ENCODE measurements at regions not wholly inside any gene's neighbourhood (a gene's known extent, or its start where the extent isn't known, plus 50 kb on each side); places are given as distances from the start of the nearest gene placed in this dataset.
"Not testable (repeated sequence)": the region's sequence is repeated elsewhere in the genome, so short reads cannot be mapped to it uniquely, and the experiment has no call there.

DNA sequence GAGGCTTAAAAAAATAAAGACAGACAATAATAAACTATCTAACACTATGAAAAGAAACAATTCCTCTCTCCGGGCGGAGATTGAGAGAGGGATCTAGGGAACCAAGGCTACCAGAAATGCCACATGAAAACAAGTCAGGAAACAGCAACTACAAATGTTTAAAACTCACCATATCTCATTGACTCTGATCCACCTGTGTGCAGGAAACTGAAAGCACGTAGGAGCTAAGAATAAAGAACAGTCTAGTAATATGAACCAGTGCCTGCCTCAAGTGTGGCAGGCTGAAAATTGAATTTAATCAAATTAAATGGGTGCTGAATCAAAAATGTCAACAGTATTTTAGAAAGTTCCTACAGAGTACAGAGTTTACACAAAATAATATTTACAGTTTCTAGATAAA is 1701.0 kb downstream of the SLITRK5 start:
- H3K36me3 ChIP-seq (ENCODE audit: control insufficient read depth, insufficient read depth, low read length) = no peaks in the 10 kb centered on the region
- H3K27ac ChIP-seq (ENCODE audit: low read depth, low read length) = no peak overlapping the region
- H3K4me3 ChIP-seq (ENCODE audit: low read depth, low read length) = no peak overlapping the region
- no peaks in the 10 kb centered on the region for H3K9me3 ChIP-seq (ENCODE audit: control insufficient read depth, insufficient read depth, low read length)
- no CpG with 5 or more reads among the region's 3 CpGs for WGBS (ENCODE audit: insufficient coverage)
- no peak for DNase-seq (ENCODE audit: low read depth in 4 of 6, low spot score in 6 of 6)
- H3K4me1 ChIP-seq (ENCODE audit: control insufficient read depth, insufficient read depth, low read length) = no peaks in the 10 kb centered on the region
- H3K27me3 ChIP-seq (ENCODE audit: control insufficient read depth, insufficient read depth, low read length) = no peaks in the 10 kb centered on the region

DNA sequence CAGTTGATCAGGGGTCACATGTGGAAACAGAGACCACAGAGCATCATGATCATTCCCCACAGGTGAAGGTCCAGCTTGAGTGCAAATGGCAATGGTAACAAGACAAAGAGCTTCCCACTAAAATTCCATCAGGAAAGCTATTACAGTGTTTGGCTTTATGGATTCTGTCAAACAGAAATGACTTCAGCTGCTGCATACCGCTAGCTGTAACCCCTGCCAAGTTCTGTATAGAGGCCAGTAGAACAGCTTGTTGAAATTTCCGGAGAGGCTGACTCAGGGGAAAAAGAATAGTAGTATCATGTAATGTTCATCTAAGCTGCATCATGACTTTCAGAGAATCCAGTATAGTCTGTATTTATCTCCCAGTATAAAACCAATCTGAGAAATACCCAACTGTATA is 1704.7 kb downstream of the SLITRK5 start:
- peak in 2 of 6 donors; percentile 9 to 55 for DNase-seq (ENCODE audit: low read depth in 4 of 6, low spot score in 6 of 6)
- WGBS (ENCODE audit: insufficient coverage) = no CpG with 5 or more reads among the region's 2 CpGs

DNA sequence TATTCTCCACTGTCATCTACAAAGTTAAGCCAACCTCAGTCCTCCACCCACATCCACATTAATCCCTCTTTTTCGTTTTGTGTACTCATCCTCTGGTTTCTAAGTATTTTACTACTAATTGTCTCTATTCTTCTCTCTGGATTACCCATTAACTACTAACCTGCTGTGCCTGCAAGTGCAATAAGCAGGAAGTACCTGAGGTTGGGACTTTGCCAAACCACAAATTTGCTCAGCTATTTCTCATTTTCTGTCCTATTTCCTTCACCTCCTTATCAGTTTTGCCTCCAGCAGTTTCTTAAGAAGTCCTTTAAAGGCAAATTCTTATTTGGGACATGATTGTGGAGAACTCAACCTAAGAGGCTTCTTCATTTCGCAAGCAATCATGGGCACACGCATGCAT is 1708.9 kb downstream of the SLITRK5 start:
- WGBS (ENCODE audit: insufficient coverage) = 44% methylated on average over 1 of the region's 3 CpGs
- no peak overlapping the region for H3K27ac ChIP-seq (ENCODE audit: low read depth, low read length)
- no peaks in the 10 kb centered on the region for H3K9me3 ChIP-seq (ENCODE audit: control insufficient read depth, insufficient read depth, low read length)
- H3K4me3 ChIP-seq (ENCODE audit: low read depth, low read length) = no peak overlapping the region
- H3K36me3 ChIP-seq (ENCODE audit: control insufficient read depth, insufficient read depth, low read length) = no peaks in the 10 kb centered on the region
- H3K4me1 ChIP-seq (ENCODE audit: control insufficient read depth, insufficient read depth, low read length) = no peaks in the 10 kb centered on the region
- DNase-seq (ENCODE audit: low read depth in 4 of 6, low spot score in 6 of 6) = no peak
- H3K27me3 ChIP-seq (ENCODE audit: control insufficient read depth, insufficient read depth, low read length) = no peaks in the 10 kb centered on the region

More for the DNA sequence above, 1704.7 kb downstream of the SLITRK5 start:
- H3K27ac ChIP-seq (ENCODE audit: low read depth, low read length) = no peak overlapping the region
- no peaks in the 10 kb centered on the region for H3K4me1 ChIP-seq (ENCODE audit: control insufficient read depth, insufficient read depth, low read length)
- no peaks in the 10 kb centered on the region for H3K9me3 ChIP-seq (ENCODE audit: control insufficient read depth, insufficient read depth, low read length)
- no peaks in the 10 kb centered on the region for H3K36me3 ChIP-seq (ENCODE audit: control insufficient read depth, insufficient read depth, low read length)
- no peak overlapping the region for H3K4me3 ChIP-seq (ENCODE audit: low read depth, low read length)
- no peaks in the 10 kb centered on the region for H3K27me3 ChIP-seq (ENCODE audit: control insufficient read depth, insufficient read depth, low read length)

DNA sequence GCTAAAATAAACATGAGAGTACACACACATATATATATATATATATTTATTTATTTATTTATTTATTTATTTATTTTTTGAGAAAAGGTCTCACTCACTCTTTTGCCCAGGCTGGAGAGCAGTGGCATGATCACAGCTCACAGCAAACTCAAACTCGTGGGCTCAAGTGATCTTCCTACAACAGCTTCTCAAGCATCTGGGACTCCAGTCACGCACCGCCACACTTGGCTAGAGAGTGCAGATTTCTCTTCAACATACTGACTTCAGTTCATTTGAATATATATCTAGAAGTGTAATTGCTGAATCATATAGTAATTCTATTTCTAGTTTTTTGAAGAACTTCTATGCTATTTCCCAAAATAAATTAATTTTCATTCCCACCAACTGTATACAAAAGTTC is 1711.8 kb downstream of the SLITRK5 start:
- Histone ChIP-seq H3K27me3 (ENCODE audit: control insufficient read depth, insufficient read depth, low read length) (no peaks in the 10 kb centered on the region), H3K4me3 (ENCODE audit: low read depth, low read length) (no peak overlapping the region), H3K36me3 (ENCODE audit: control insufficient read depth, insufficient read depth, low read length) (no peaks in the 10 kb centered on the region), H3K9me3 (ENCODE audit: control insufficient read depth, insufficient read depth, low read length) (no peaks in the 10 kb centered on the region), H3K27ac (ENCODE audit: low read depth, low read length) (no peak overlapping the region), H3K4me1 (ENCODE audit: control insufficient read depth, insufficient read depth, low read length) (no peaks in the 10 kb centered on the region)
- DNase-seq (ENCODE audit: low read depth in 4 of 6, low spot score in 6 of 6) = no peak
- WGBS (ENCODE audit: insufficient coverage) = 100% methylated on average over 1 of the region's 3 CpGs

DNA sequence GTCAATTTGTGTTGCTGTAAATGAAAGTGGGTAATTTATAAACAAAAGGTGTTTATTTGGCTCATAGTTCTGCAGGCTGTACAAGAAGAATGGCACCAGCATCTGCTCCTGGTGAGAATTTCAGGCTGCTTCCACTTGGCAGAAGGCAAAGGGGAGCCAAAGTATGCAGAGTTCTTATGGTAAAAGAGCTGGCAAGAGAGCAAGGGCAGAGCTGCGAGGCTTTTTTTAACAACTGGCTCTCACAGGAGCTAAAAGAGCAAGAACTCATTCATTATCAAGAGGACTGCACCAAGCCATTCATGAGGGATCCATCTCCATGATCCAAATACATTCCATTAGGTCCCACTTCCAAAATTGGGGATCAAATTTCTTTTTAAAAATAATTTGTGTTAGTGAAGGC is 1712.7 kb downstream of the SLITRK5 start:
- no peaks in the 10 kb centered on the region for H3K27me3 ChIP-seq (ENCODE audit: control insufficient read depth, insufficient read depth, low read length)
- no peak overlapping the region for H3K4me3 ChIP-seq (ENCODE audit: low read depth, low read length)
- no peaks in the 10 kb centered on the region for H3K36me3 ChIP-seq (ENCODE audit: control insufficient read depth, insufficient read depth, low read length)
- no peaks in the 10 kb centered on the region for H3K9me3 ChIP-seq (ENCODE audit: control insufficient read depth, insufficient read depth, low read length)
- no peak overlapping the region for H3K27ac ChIP-seq (ENCODE audit: low read depth, low read length)
- WGBS (ENCODE audit: insufficient coverage) = 100% methylated on average over 1 of the region's 1 CpG
- DNase-seq (ENCODE audit: low read depth in 4 of 6, low spot score in 6 of 6) = peak in 1 of 6 donors; percentile 10
- H3K4me1 ChIP-seq (ENCODE audit: control insufficient read depth, insufficient read depth, low read length) = no peaks in the 10 kb centered on the region

DNA sequence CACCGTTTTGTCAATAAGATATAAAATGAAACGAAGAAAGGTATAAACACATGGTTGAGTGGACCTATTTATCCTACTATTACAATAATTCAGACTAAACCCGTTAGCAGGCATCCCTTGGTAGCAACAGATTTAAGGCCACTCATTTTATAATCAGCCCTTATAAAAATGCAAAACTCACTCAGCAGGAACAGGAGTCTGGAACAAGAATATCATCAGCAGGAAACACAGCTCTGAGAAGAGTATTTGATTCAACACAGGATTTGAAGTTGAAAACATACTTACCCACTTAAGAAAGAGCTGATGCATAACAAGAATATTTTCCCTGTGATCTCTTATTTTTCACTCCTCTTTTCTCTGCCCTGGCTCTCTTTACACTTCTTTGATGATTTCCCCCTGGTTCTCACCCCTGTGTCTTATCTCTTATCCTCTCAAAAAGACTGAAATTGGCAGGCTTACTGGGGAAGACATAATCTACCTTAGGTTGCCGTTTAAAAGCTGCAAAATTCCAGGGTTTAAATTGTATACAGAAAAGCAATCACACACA is 1722.7 kb downstream of the SLITRK5 start:
- Histone ChIP-seq H3K4me3 (ENCODE audit: low read depth, low read length) (no peak overlapping the region), H3K36me3 (ENCODE audit: control insufficient read depth, insufficient read depth, low read length) (no peaks in the 10 kb centered on the region), H3K27ac (ENCODE audit: low read depth, low read length) (no peak overlapping the region), H3K4me1 (ENCODE audit: control insufficient read depth, insufficient read depth, low read length) (no peaks in the 10 kb centered on the region), H3K27me3 (ENCODE audit: control insufficient read depth, insufficient read depth, low read length) (no peaks in the 10 kb centered on the region), H3K9me3 (ENCODE audit: control insufficient read depth, insufficient read depth, low read length) (no peaks in the 10 kb centered on the region)
- peak in 2 of 6 donors; percentile 8 to 52 for DNase-seq (ENCODE audit: low read depth in 4 of 6, low spot score in 6 of 6)
- WGBS (ENCODE audit: insufficient coverage) = 0% methylated on average over 1 of the region's 4 CpGs

GRCh38 chr13:89401264-89401675 is 1730.1 kb downstream of the SLITRK5 start:
- no peaks in the 10 kb centered on the region for H3K9me3 ChIP-seq (ENCODE audit: control insufficient read depth, insufficient read depth, low read length)
- H3K4me3 ChIP-seq (ENCODE audit: low read depth, low read length) = no peak overlapping the region
- H3K27ac ChIP-seq (ENCODE audit: low read depth, low read length) = no peak overlapping the region
- no peaks in the 10 kb centered on the region for H3K4me1 ChIP-seq (ENCODE audit: control insufficient read depth, insufficient read depth, low read length)
- H3K36me3 ChIP-seq (ENCODE audit: control insufficient read depth, insufficient read depth, low read length) = no peaks in the 10 kb centered on the region
- DNase-seq (ENCODE audit: low read depth in 4 of 6, low spot score in 6 of 6) = peak in 1 of 6 donors; percentile 44
- no peaks in the 10 kb centered on the region for H3K27me3 ChIP-seq (ENCODE audit: control insufficient read depth, insufficient read depth, low read length)
- WGBS (ENCODE audit: insufficient coverage) = 71% methylated on average over 1 of the region's 2 CpGs

DNA sequence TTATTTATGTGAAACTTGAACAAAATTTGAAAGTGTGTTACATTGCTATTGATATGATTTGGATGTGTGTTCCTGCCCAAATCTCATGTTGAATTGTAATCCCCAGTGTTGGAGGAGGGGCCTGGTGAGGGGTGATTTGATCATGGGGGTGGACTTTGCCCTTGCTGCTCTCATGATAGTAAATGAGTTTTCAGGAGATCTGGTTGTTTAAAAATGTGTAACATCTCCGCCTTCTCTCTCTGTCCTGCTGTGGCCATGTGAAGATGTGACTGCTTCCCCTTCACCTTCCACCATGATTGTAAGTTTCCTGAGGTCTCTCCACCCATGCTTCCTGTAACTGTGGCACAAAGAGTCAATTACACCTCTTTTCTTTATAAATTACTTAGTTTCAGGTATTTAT is 1731.0 kb downstream of the SLITRK5 start:
- H3K4me3 ChIP-seq (ENCODE audit: low read depth, low read length) = no peak overlapping the region
- no peak overlapping the region for H3K27ac ChIP-seq (ENCODE audit: low read depth, low read length)
- WGBS (ENCODE audit: insufficient coverage) = no CpG with 5 or more reads among the region's 1 CpG
- no peaks in the 10 kb centered on the region for H3K9me3 ChIP-seq (ENCODE audit: control insufficient read depth, insufficient read depth, low read length)
- DNase-seq (ENCODE audit: low read depth in 4 of 6, low spot score in 6 of 6) = no peak
- no peaks in the 10 kb centered on the region for H3K27me3 ChIP-seq (ENCODE audit: control insufficient read depth, insufficient read depth, low read length)
- H3K36me3 ChIP-seq (ENCODE audit: control insufficient read depth, insufficient read depth, low read length) = no peaks in the 10 kb centered on the region
- no peaks in the 10 kb centered on the region for H3K4me1 ChIP-seq (ENCODE audit: control insufficient read depth, insufficient read depth, low read length)

- WGBS (ENCODE audit: insufficient coverage) = 90% methylated on average over 4 of the region's 6 CpGs
Measured at GRCh38 chr13:89406096-89406495, 1734.9 kb downstream of the SLITRK5 start.

GRCh38 chr13:89407357-89407756 is 1736.2 kb downstream of the SLITRK5 start:
- WGBS (ENCODE audit: insufficient coverage) = 36% methylated on average over 3 of the region's 4 CpGs
- no peaks in the 10 kb centered on the region for H3K36me3 ChIP-seq (ENCODE audit: control insufficient read depth, insufficient read depth, low read length)
- no peak overlapping the region for H3K4me3 ChIP-seq (ENCODE audit: low read depth, low read length)
- no peaks in the 10 kb centered on the region for H3K27me3 ChIP-seq (ENCODE audit: control insufficient read depth, insufficient read depth, low read length)
- DNase-seq (ENCODE audit: low read depth in 4 of 6, low spot score in 6 of 6) = peak in 1 of 6 donors; percentile 39
- H3K9me3 ChIP-seq (ENCODE audit: control insufficient read depth, insufficient read depth, low read length) = no peaks in the 10 kb centered on the region
- H3K27ac ChIP-seq (ENCODE audit: low read depth, low read length) = no peak overlapping the region
- no peaks in the 10 kb centered on the region for H3K4me1 ChIP-seq (ENCODE audit: control insufficient read depth, insufficient read depth, low read length)

More at GRCh38 chr13:89406096-89406495, 1734.9 kb downstream of the SLITRK5 start:
- H3K4me3 ChIP-seq (ENCODE audit: low read depth, low read length); H3K4me1 ChIP-seq (ENCODE audit: control insufficient read depth, insufficient read depth, low read length); H3K36me3 ChIP-seq (ENCODE audit: control insufficient read depth, insufficient read depth, low read length); H3K27me3 ChIP-seq (ENCODE audit: control insufficient read depth, insufficient read depth, low read length); H3K9me3 ChIP-seq (ENCODE audit: control insufficient read depth, insufficient read depth, low read length); H3K27ac ChIP-seq (ENCODE audit: low read depth, low read length); DNase-seq (ENCODE audit: low read depth in 4 of 6, low spot score in 6 of 6): not testable (repeated sequence)

Measured in spinal cord (tissue), 9 donors.